HCT116 (cell line): ENCODE measurements at regions not wholly inside any gene's neighbourhood (a gene's known extent, or its start where the extent isn't known, plus 50 kb on each side); places are given as distances from the start of the nearest gene placed in this dataset.

ENCODE experiments used
- ATAC-seq: fragments of 200-7000 bp; cut with Tn5 transposase; 2 replicates; pipeline ENCODE4 v1.9.1; 2020; ENCODE audit warnings: mild to moderate bottlenecking, moderate library complexity
- BruUV-seq: library from RNA; stranded (reverse); fragments of 400-500 nt; replicated peaks from 2 replicates; lab custom pipeline; 2021; lab: Mats Ljungman, UMichigan
- CTCF ChIA-PET: fragments of 300-600 bp; sonication (Branson Sonifier 250); formaldehyde crosslinking; loops from one replicate; lab custom pipeline; 2021; ENCODE audit warnings: antibody characterized with exemption; lab: Charles Lee
- POLR2A ChIA-PET: fragments of 300-600, 350-600 bp; sonication (Branson Sonifier 250); formaldehyde crosslinking; loops from one replicate; lab custom pipeline; 2021; ENCODE audit warnings: antibody characterized with exemption; lab: Charles Lee
- RAD21 ChIA-PET, 2 experiments: fragments of 300-600 bp; sonication (Branson Sonifier 250); formaldehyde crosslinking; loops; one replicate each; lab custom pipeline; 2023; ENCODE audit warnings: low total read pairs in 2 of 2; ENCODE audit not compliant: uncharacterized antibody in 2 of 2, unreplicated experiment in 2 of 2, low non-redundant PET in 1 of 2; lab: Charles Lee
- DNase-seq: peaks from one replicate; pipeline ENCODE4 v3.0.0-alpha.2; 2010; ENCODE audit warnings: low read depth, low spot score
- H2AFZ ChIP-seq: fragments of 200-600 bp; shearing (Covaris generic), sonication (generic); 2 replicates; pipeline ENCODE4 v1.6.1; 2017; ENCODE audit warnings: low read depth, mixed run types, mixed read lengths, antibody characterized with exemption, low read length; ENCODE audit not compliant: poor library complexity, severe bottlenecking
- H3K27ac ChIP-seq: 2 replicates; pipeline ENCODE4 v1.5.1; 2012; ENCODE audit warnings: low read depth, low read length
- H3K27me3 ChIP-seq: fragments of 200-600 bp; sonication (generic); 2 replicates; pipeline ENCODE4 v1.6.1; 2016; ENCODE audit warnings: mixed run types, low read length, mixed read lengths; ENCODE audit not compliant: insufficient read depth
- H3K36me3 ChIP-seq, 2 experiments: fragments of 200-500 bp in 1 of 2; fragments of 200-600 bp in 1 of 2; sonication (Bioruptor generic) in 1 of 2; sonication (generic) in 1 of 2; 2 replicates each; pipeline versions ENCODE4 v1.5.1 to v1.6.1; 2014 to 2016; ENCODE audit warnings: low read length in 2 of 2, inconsistent platforms in 1 of 2, mixed read lengths in 1 of 2, mixed run types in 1 of 2; ENCODE audit not compliant: insufficient read depth in 2 of 2, control insufficient read depth in 1 of 2
- H3K4me1 ChIP-seq, 2 experiments: fragments of 200-600 bp in 1 of 2; sonication (generic) in 1 of 2; 2 replicates each; pipeline versions ENCODE4 v1.5.1 to v1.6.1; 2012 to 2017; ENCODE audit warnings: low read length in 2 of 2, inconsistent platforms in 1 of 2, mild to moderate bottlenecking in 1 of 2, mixed read lengths in 1 of 2, mixed run types in 1 of 2, moderate library complexity in 1 of 2; ENCODE audit not compliant: insufficient read depth in 2 of 2, control insufficient read depth in 1 of 2
- H3K4me2 ChIP-seq: fragments of 200-600 bp; sonication (generic); 2 replicates; pipeline ENCODE4 v1.6.1; 2017; ENCODE audit warnings: mixed run types, low read length, mixed read lengths
- H3K4me3 ChIP-seq, 2 experiments: fragments of 200-600 bp in 1 of 2; sonication (generic) in 1 of 2; replicated peaks in 1 of 2; 2 replicates each; pipeline ENCODE4 v1.5.1; 2011 to 2016; ENCODE audit warnings: low read length in 2 of 2, control low read depth in 1 of 2, low read depth in 1 of 2, mild to moderate bottlenecking in 1 of 2, mixed read lengths in 1 of 2, mixed run types in 1 of 2
- H3K79me2 ChIP-seq: fragments of 200-600 bp; sonication (generic); 2 replicates; pipeline ENCODE4 v1.6.1; 2017; ENCODE audit warnings: mild to moderate bottlenecking, mixed run types, low read length, moderate library complexity, mixed read lengths; ENCODE audit not compliant: insufficient read depth
- H3K9ac ChIP-seq: fragments of 200-600 bp; sonication (generic); 2 replicates; pipeline ENCODE4 v1.6.1; 2016; ENCODE audit warnings: low read length, mixed read lengths
- H3K9me2 ChIP-seq: fragments of 200-600 bp; sonication (generic), shearing (Covaris generic); 2 replicates; pipeline ENCODE4 v1.6.1; 2017; ENCODE audit warnings: mixed run types, mild to moderate bottlenecking, moderate library complexity; ENCODE audit not compliant: insufficient read depth
- H3K9me3 ChIP-seq, 2 experiments: fragments of 200-500 bp in 1 of 2; fragments of 200-600 bp in 1 of 2; sonication (Bioruptor generic) in 1 of 2; sonication (generic) in 1 of 2; 2 replicates each; pipeline ENCODE4 v1.6.1; 2014 to 2017; ENCODE audit warnings: low read length in 2 of 2, mixed read lengths in 2 of 2, inconsistent platforms in 1 of 2, low read depth in 1 of 2, mild to moderate bottlenecking in 1 of 2, mixed run types in 1 of 2, moderate library complexity in 1 of 2; ENCODE audit not compliant: control insufficient read depth in 1 of 2, insufficient read depth in 1 of 2
- H4K20me1 ChIP-seq: fragments of 200-600 bp; sonication (generic), shearing (Covaris generic); 2 replicates; pipeline ENCODE4 v1.6.1; 2017; ENCODE audit warnings: mixed run types, mild to moderate bottlenecking, moderate library complexity; ENCODE audit not compliant: insufficient read depth
- CEBPB ChIP-seq: IDR thresholded peaks from 2 replicates; pipeline ENCODE4 v1.6.1; 2012; ENCODE audit warnings: low read depth
- EGR1 ChIP-seq: IDR thresholded peaks from 2 replicates; pipeline ENCODE4 v1.6.1; 2012; ENCODE audit warnings: low read depth
- EZH2 ChIP-seq: fragments of 200-600 bp; sonication (generic); IDR thresholded peaks from 2 replicates; pipeline ENCODE4 v1.6.1; 2017; ENCODE audit warnings: antibody characterized with exemption, mixed run types
- EZH2phosphoT487 ChIP-seq: fragments of 200-600 bp; IDR thresholded peaks from 2 replicates; pipeline ENCODE4 v1.6.1; 2018; ENCODE audit warnings: antibody characterized with exemption, borderline replicate concordance
- JUND ChIP-seq: IDR thresholded peaks from 2 replicates; pipeline ENCODE4 v1.6.1; 2012
- POLR2A ChIP-seq: IDR thresholded peaks from 2 replicates; pipeline ENCODE4 v1.7.0; 2011; ENCODE audit warnings: borderline replicate concordance; ENCODE audit not compliant: insufficient read depth, insufficient read length; ENCODE audit errors: extremely low read depth
- RAD21 ChIP-seq: IDR thresholded peaks from 2 replicates; pipeline ENCODE4 v1.6.1; 2012; ENCODE audit warnings: low read depth, mild to moderate bottlenecking
- SIN3A ChIP-seq: IDR thresholded peaks from 2 replicates; pipeline ENCODE4 v1.6.1; 2012; ENCODE audit warnings: low read depth
- SP1 ChIP-seq: IDR thresholded peaks from 2 replicates; pipeline ENCODE4 v1.6.1; 2012; ENCODE audit warnings: low read depth
- SRF ChIP-seq: IDR thresholded peaks from 2 replicates; pipeline ENCODE4 v1.6.1; 2012; ENCODE audit warnings: low read depth
- TCF7L2 ChIP-seq: IDR thresholded peaks from 2 replicates; pipeline ENCODE4 v1.7.0; 2011; ENCODE audit warnings: borderline replicate concordance, inconsistent platforms; ENCODE audit not compliant: insufficient read depth, insufficient read length; ENCODE audit errors: extremely low read depth
- ZNF274 ChIP-seq: fragments of 200-500 bp; sonication (Bioruptor generic); IDR thresholded peaks from 2 replicates; pipeline ENCODE4 v1.6.1; 2014; ENCODE audit warnings: mild to moderate bottlenecking, low read depth, low read length, inconsistent platforms
- intact Hi-C: fragments of 100-400 bp; cut with micrococcal nuclease; formaldehyde crosslinking; loops from 2 replicates; pipeline ENCODE4 v1.10.0; 2022
- TF ChIP-seq, protein P1 (sequence below): IDR thresholded peaks from 2 replicates; pipeline ENCODE4 v1.6.1; 2012
- TF ChIP-seq, protein P2 (sequence below): IDR thresholded peaks from 2 replicates; pipeline ENCODE4 v1.6.1; 2012; ENCODE audit warnings: low read depth
- TF ChIP-seq, protein P3 (sequence below): IDR thresholded peaks from 2 replicates; pipeline ENCODE4 v1.6.1; 2012
- TF ChIP-seq, protein P4 (sequence below): IDR thresholded peaks from 2 replicates; pipeline ENCODE4 v1.6.1; 2011; ENCODE audit warnings: mild to moderate bottlenecking, low read length, moderate library complexity; ENCODE audit not compliant: insufficient replicate concordance; ENCODE audit errors: extremely low read depth

DNA sequence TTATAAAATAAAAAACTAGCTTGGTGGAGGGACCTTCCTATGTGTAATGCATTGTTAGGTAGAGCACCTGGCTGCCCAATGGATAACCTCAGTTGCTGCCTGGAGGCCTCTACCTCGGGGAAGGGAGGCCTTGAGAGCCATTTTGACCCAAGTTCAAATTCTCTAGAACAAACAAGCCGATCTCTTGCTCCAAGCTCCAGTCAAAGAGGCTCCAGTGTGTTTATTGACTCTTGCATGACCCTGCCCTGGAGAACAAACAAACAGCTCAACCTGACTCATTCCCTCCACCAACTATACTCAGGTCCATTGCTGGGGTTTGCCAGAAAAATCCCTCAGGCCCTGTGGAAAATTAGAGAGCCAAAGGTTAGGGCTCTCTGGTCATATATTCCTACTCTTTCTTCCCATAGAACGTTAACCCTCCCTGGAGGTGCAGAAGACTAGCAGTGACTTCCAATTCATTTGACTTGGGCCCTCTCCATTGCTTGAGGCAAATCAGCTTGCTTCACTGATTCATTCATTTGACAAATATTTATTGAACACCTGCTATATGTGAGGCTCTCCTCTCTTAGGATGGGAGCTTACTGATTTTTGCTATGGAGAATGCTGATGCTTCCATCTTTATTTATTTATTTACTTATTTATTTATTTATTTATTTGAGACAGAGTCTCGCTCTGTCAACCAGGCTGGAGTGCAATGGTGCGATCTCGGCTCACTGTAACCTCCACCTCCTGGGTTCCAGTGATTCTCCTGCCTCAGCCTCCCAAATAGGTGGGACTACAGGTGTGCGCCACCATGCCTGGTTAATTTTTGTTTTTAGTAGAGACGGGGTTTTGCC, 73.7 kb upstream of the CISTR start (continued):
- TF ChIP-seq, protein P1, sequence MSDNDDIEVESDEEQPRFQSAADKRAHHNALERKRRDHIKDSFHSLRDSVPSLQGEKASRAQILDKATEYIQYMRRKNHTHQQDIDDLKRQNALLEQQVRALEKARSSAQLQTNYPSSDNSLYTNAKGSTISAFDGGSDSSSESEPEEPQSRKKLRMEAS: no peak; the same call in 1 of the 2 replicates
- TF ChIP-seq POLR2A (no peak), JUND (peak; percentile 90), RAD21 (peak; percentile 19; the same call in 1 of the 2 replicates), SIN3A (no peak), SRF (no peak)

DNA sequence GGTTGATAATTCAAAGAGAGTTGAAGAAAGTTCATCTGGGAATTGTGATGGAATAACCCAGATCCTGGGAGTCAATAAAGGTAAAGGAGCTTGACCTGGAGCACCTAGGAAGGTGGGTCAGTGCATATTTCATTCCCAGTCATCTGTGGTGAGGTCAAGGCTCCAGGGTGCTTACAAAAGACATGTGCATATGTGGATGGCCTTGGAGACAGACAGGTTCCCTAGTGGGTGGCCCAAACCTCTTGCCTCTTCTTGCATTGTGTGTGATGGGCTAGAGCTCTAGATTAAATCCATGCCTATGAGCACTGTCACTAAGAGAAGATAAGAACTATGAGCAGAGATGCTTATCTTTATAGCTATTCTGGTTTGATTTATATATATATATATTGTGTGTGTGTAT, 75.5 kb upstream of the CISTR start:
- H3K9me2 ChIP-seq: no peaks in the 10 kb centered on the region
- H3K79me2 ChIP-seq: no peaks in the 10 kb centered on the region
- H3K27me3 ChIP-seq: no peaks in the 10 kb centered on the region
- no peak overlapping the region for H3K4me2 ChIP-seq
- no peaks in the 10 kb centered on the region for H3K36me3 ChIP-seq
- no peak overlapping the region for H3K9ac ChIP-seq
- ChIA-PET RAD21 (no interaction called here), CTCF (no interaction called here), POLR2A (no interaction called here)
- no peaks in the 10 kb centered on the region for H3K9me3 ChIP-seq
- peaks cover 11 to 39% of the 10 kb centered on the region in 2 experiments for H3K4me1 ChIP-seq
- H2AFZ ChIP-seq: no peak overlapping the region
- intact Hi-C loops: no loop called here
- no TSS peak for BruUV-seq
- H4K20me1 ChIP-seq: no peaks in the 10 kb centered on the region
- DNase-seq (no peak), ATAC-seq (no peak)
- no peak overlapping the region for H3K27ac ChIP-seq
- TF ChIP-seq TCF7L2: no peak
- no peak for TF ChIP-seq EZH2phosphoT487
- TF ChIP-seq, protein P1: no peak
- no peak for TF ChIP-seq EGR1
- TF ChIP-seq POLR2A: no peak
- no peak for TF ChIP-seq SIN3A
- TF ChIP-seq ZNF274: no peak
- TF ChIP-seq SP1: no peak
- TF ChIP-seq CEBPB: no peak
- TF ChIP-seq RAD21: no peak
- TF ChIP-seq EZH2: no peak
- TF ChIP-seq, protein P2, sequence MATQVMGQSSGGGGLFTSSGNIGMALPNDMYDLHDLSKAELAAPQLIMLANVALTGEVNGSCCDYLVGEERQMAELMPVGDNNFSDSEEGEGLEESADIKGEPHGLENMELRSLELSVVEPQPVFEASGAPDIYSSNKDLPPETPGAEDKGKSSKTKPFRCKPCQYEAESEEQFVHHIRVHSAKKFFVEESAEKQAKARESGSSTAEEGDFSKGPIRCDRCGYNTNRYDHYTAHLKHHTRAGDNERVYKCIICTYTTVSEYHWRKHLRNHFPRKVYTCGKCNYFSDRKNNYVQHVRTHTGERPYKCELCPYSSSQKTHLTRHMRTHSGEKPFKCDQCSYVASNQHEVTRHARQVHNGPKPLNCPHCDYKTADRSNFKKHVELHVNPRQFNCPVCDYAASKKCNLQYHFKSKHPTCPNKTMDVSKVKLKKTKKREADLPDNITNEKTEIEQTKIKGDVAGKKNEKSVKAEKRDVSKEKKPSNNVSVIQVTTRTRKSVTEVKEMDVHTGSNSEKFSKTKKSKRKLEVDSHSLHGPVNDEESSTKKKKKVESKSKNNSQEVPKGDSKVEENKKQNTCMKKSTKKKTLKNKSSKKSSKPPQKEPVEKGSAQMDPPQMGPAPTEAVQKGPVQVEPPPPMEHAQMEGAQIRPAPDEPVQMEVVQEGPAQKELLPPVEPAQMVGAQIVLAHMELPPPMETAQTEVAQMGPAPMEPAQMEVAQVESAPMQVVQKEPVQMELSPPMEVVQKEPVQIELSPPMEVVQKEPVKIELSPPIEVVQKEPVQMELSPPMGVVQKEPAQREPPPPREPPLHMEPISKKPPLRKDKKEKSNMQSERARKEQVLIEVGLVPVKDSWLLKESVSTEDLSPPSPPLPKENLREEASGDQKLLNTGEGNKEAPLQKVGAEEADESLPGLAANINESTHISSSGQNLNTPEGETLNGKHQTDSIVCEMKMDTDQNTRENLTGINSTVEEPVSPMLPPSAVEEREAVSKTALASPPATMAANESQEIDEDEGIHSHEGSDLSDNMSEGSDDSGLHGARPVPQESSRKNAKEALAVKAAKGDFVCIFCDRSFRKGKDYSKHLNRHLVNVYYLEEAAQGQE: no peak
- TF ChIP-seq, protein P3, sequence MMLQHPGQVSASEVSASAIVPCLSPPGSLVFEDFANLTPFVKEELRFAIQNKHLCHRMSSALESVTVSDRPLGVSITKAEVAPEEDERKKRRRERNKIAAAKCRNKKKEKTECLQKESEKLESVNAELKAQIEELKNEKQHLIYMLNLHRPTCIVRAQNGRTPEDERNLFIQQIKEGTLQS: no peak
- TF ChIP-seq, protein P4, sequence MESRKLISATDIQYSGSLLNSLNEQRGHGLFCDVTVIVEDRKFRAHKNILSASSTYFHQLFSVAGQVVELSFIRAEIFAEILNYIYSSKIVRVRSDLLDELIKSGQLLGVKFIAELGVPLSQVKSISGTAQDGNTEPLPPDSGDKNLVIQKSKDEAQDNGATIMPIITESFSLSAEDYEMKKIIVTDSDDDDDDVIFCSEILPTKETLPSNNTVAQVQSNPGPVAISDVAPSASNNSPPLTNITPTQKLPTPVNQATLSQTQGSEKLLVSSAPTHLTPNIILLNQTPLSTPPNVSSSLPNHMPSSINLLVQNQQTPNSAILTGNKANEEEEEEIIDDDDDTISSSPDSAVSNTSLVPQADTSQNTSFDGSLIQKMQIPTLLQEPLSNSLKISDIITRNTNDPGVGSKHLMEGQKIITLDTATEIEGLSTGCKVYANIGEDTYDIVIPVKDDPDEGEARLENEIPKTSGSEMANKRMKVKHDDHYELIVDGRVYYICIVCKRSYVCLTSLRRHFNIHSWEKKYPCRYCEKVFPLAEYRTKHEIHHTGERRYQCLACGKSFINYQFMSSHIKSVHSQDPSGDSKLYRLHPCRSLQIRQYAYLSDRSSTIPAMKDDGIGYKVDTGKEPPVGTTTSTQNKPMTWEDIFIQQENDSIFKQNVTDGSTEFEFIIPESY: no peak
- H3K4me3 ChIP-seq: no peak overlapping the region
